ENCODE measurements at regions not wholly inside any gene's neighbourhood (a gene's known extent, or its start where the extent isn't known, plus 50 kb on each side); places are given as distances from the start of the nearest gene placed in this dataset.
"Not testable (repeated sequence)": the region's sequence is repeated elsewhere in the genome, so short reads cannot be mapped to it uniquely, and the experiment has no call there.

- H3K27me3 Mint-ChIP-seq; POLR2A ChIA-PET; H3K36me3 Mint-ChIP-seq (ENCODE audit: low read depth); ATAC-seq; H3K9me3 Mint-ChIP-seq; H3K4me1 Mint-ChIP-seq (ENCODE audit: low read depth); H3K27ac Mint-ChIP-seq; DNase-seq; CTCF ChIA-PET; H3K4me3 Mint-ChIP-seq; intact Hi-C loops (cut with micrococcal nuclease): not testable (repeated sequence)
These were observed 110.3 kb upstream of the SPATA31A3 start for GRCh38 chr9:67102506-67103276.

- H3K27me3 Mint-ChIP-seq; H3K4me3 Mint-ChIP-seq; ATAC-seq; H3K4me1 Mint-ChIP-seq (ENCODE audit: low read depth); CTCF ChIA-PET; POLR2A ChIA-PET; H3K36me3 Mint-ChIP-seq (ENCODE audit: low read depth); DNase-seq; intact Hi-C loops (cut with micrococcal nuclease); H3K9me3 Mint-ChIP-seq; H3K27ac Mint-ChIP-seq: not testable (repeated sequence)
These were observed 98.8 kb upstream of the SPATA31A3 start for GRCh38 chr9:67091104-67091503.

- H3K4me1 Mint-ChIP-seq (ENCODE audit: low read depth); H3K9me3 Mint-ChIP-seq; DNase-seq; H3K27ac Mint-ChIP-seq; CTCF ChIA-PET; POLR2A ChIA-PET; H3K27me3 Mint-ChIP-seq; ATAC-seq; H3K36me3 Mint-ChIP-seq (ENCODE audit: low read depth); intact Hi-C loops (cut with micrococcal nuclease); H3K4me3 Mint-ChIP-seq: not testable (repeated sequence)
These were observed 94.5 kb upstream of the SPATA31A3 start for GRCh38 chr9:67086862-67087261.

- CTCF ChIA-PET; H3K9me3 Mint-ChIP-seq; ATAC-seq; intact Hi-C loops (cut with micrococcal nuclease); DNase-seq; H3K27ac Mint-ChIP-seq; H3K4me1 Mint-ChIP-seq (ENCODE audit: low read depth); H3K36me3 Mint-ChIP-seq (ENCODE audit: low read depth); H3K27me3 Mint-ChIP-seq; POLR2A ChIA-PET; H3K4me3 Mint-ChIP-seq: not testable (repeated sequence)
These were observed 73.8 kb upstream of the SPATA31A3 start for GRCh38 chr9:67066140-67066539.

GRCh38 chr9:67058898-67059715 lies 66.8 kb upstream of the SPATA31A3 start:
- H3K27ac Mint-ChIP-seq; intact Hi-C loops (cut with micrococcal nuclease); H3K4me1 Mint-ChIP-seq (ENCODE audit: low read depth); H3K9me3 Mint-ChIP-seq; CTCF ChIA-PET; H3K27me3 Mint-ChIP-seq; H3K4me3 Mint-ChIP-seq; POLR2A ChIA-PET; ATAC-seq; H3K36me3 Mint-ChIP-seq (ENCODE audit: low read depth): not testable (repeated sequence)
- DNase-seq = peak; percentile 3

Data from activated CD8-positive, alpha-beta T cell treated with anti-CD3 and anti-CD28 coated beads for 36 hours (primary cell).